ENCODE measurements at regions not wholly inside any gene's neighbourhood (a gene's known extent, or its start where the extent isn't known, plus 50 kb on each side); places are given as distances from the start of the nearest gene placed in this dataset.

- H3K4me1 ChIP-seq (ENCODE audit: low read length) = no peaks in the 10 kb centered on the region
- no peak for TF ChIP-seq EZH2phosphoT487 (IDR thresholded peaks at IDR 0.05; ENCODE audit: low read length)
- no peaks in the 10 kb centered on the region for H3K36me3 ChIP-seq (replicated peaks; ENCODE audit: insufficient read depth, low read length)
- no peaks in the 10 kb centered on the region for H3F3A ChIP-seq (ENCODE audit: insufficient read depth, low read length)
- no peak overlapping the region for H3K4me2 ChIP-seq (ENCODE audit: low read depth, low read length)
- H3K79me2 ChIP-seq (ENCODE audit: low read length) = no peaks in the 10 kb centered on the region
- no peak overlapping the region for H3K9ac ChIP-seq (ENCODE audit: low read length)
- no peaks in the 10 kb centered on the region for H3K9me2 ChIP-seq (replicated peaks; ENCODE audit: insufficient read depth, low read length)
- H3K4me3 ChIP-seq (ENCODE audit: low read length) = no peak overlapping the region
- no peaks in the 10 kb centered on the region for H3K9me3 ChIP-seq (replicated peaks; ENCODE audit: insufficient read depth, low read length)
- H2AFZ ChIP-seq (ENCODE audit: low read length) = no peak overlapping the region
- H3K27ac ChIP-seq (ENCODE audit: low read length) = no peak overlapping the region
- H3K27me3 ChIP-seq (replicated peaks; ENCODE audit: insufficient read depth, low read length) = peaks cover 54% of the 10 kb centered on the region
- DNase-seq = no peak
- no peaks in the 10 kb centered on the region for H4K20me1 ChIP-seq (ENCODE audit: insufficient read depth, low read length)
Observed at GRCh38 chr2:240246173-240246820, 105.8 kb upstream of the OTOS start.

- Histone ChIP-seq H4K20me1 (ENCODE audit: insufficient read depth, low read length) (no peaks in the 10 kb centered on the region), H3K9me2 (replicated peaks; ENCODE audit: insufficient read depth, low read length) (no peaks in the 10 kb centered on the region), H3K36me3 (replicated peaks; ENCODE audit: insufficient read depth, low read length) (no peaks in the 10 kb centered on the region), H3K27me3 (replicated peaks; ENCODE audit: insufficient read depth, low read length) (peaks cover 63% of the 10 kb centered on the region), H3K27ac (ENCODE audit: low read length) (no peak overlapping the region), H3K4me3 (ENCODE audit: low read length) (no peak overlapping the region), H3K4me1 (ENCODE audit: low read length) (no peaks in the 10 kb centered on the region), H3K79me2 (ENCODE audit: low read length) (no peaks in the 10 kb centered on the region), H3K9me3 (replicated peaks; ENCODE audit: insufficient read depth, low read length) (no peaks in the 10 kb centered on the region), H2AFZ (ENCODE audit: low read length) (no peak overlapping the region), H3K9ac (ENCODE audit: low read length) (no peak overlapping the region), H3K4me2 (ENCODE audit: low read depth, low read length) (no peak overlapping the region), H3F3A (ENCODE audit: insufficient read depth, low read length) (no peaks in the 10 kb centered on the region)
- TF ChIP-seq CTCF (IDR thresholded peaks at IDR 0.05; ENCODE audit: low read length) (no peak), EZH2phosphoT487 (IDR thresholded peaks at IDR 0.05; ENCODE audit: low read length) (no peak), EZH2 (optimal IDR thresholded peaks at IDR 0.05; ENCODE audit: low read depth, low read length) (no peak)
- DNase-seq = no peak
Observed at GRCh38 chr2:240247241-240247867, 106.9 kb upstream of the OTOS start.

- no peaks in the 10 kb centered on the region for H3K79me2 ChIP-seq (ENCODE audit: low read length)
- no peaks in the 10 kb centered on the region for H3F3A ChIP-seq (ENCODE audit: insufficient read depth, low read length)
- no peak for TF ChIP-seq CTCF (IDR thresholded peaks at IDR 0.05; ENCODE audit: low read length)
- no peaks in the 10 kb centered on the region for H3K9me2 ChIP-seq (replicated peaks; ENCODE audit: insufficient read depth, low read length)
- no peaks in the 10 kb centered on the region for H3K36me3 ChIP-seq (replicated peaks; ENCODE audit: insufficient read depth, low read length)
- no peaks in the 10 kb centered on the region for H3K9me3 ChIP-seq (replicated peaks; ENCODE audit: insufficient read depth, low read length)
- no peak overlapping the region for H3K4me2 ChIP-seq (ENCODE audit: low read depth, low read length)
- no peak overlapping the region for H3K4me3 ChIP-seq (ENCODE audit: low read length)
- no peak overlapping the region for H3K27ac ChIP-seq (ENCODE audit: low read length)
- no peaks in the 10 kb centered on the region for H3K4me1 ChIP-seq (ENCODE audit: low read length)
- H4K20me1 ChIP-seq (ENCODE audit: insufficient read depth, low read length) = no peaks in the 10 kb centered on the region
- no peak overlapping the region for H3K9ac ChIP-seq (ENCODE audit: low read length)
- H3K27me3 ChIP-seq (replicated peaks; ENCODE audit: insufficient read depth, low read length) = peaks cover 69% of the 10 kb centered on the region
- H2AFZ ChIP-seq (ENCODE audit: low read length) = no peak overlapping the region
- no peak for DNase-seq
Observed at GRCh38 chr2:240247868-240248720, 107.6 kb upstream of the OTOS start.
